NCI-H128 (cell line): ENCODE measurements at regions not wholly inside any gene's neighbourhood (a gene's known extent, or its start where the extent isn't known, plus 50 kb on each side); places are given as distances from the start of the nearest gene placed in this dataset.

ENCODE experiments used
- DNase-seq: peaks from one replicate; lab custom pipeline; 2025; ENCODE audit not compliant: unreplicated experiment; lab: John Stamatoyannopoulos, UW

DNA sequence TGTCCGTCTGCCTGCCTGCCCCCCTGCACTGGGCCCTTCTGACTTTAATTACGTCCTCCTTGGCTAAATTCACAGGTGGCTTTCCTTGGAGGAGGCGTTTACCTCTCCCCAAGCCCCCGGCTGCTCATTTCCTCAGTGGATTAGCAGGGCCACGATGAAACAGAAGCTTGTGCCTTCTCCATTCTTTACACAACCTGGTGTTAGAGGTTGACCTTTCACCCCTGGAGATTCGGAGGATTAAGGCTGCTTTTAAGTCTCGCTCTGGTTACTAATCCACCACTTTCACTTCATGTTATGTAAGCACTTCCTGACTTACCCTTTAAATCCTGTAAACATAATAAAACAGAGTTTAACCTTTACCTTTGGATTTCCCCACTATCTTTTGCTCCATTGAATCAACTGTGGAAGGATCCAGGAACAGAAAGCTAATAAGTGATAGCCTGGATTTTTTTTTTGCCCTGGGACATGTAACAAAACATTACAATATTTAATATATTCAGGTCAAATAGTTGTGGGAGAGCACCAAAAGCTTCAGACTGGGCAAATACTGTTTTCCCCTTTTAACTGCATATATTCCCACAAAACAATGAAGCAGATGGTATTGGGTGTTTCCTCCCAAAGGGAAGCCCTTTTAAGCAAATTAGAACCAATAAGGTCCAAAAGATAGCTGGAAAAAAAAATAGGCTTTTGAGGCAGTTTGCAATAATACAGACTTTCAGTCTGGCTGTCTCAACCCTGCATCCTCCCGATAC, 370.2 kb downstream of the EN1 start:
- DNase-seq: no peak

DNA sequence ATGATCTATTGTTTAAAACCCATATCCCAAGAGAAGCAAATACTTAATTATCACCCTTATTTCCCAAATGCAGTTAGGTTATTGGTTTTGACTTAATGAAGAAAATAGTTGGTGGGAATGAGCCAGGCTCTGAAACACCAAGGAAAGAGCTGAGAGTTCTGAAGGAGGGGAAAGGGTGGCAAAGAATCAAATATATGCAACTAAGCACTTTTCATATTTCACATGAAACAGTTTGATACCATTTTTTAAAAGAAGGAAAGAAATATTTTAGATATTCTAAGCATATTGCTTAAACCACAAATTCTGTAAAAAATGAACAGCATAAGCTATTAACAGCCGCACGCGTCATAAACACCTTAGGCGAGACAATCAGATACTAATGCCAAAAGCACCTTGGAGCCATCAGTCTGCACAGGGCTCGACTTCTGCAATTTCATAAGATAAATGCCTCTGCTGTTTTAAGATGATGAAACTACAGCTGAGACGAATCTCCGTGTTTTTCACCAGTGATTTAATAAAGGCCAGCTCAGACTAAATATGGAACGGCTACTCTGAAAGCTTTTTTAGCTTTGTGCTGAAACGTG, 371.7 kb downstream of the EN1 start:
- no peak for DNase-seq

DNA sequence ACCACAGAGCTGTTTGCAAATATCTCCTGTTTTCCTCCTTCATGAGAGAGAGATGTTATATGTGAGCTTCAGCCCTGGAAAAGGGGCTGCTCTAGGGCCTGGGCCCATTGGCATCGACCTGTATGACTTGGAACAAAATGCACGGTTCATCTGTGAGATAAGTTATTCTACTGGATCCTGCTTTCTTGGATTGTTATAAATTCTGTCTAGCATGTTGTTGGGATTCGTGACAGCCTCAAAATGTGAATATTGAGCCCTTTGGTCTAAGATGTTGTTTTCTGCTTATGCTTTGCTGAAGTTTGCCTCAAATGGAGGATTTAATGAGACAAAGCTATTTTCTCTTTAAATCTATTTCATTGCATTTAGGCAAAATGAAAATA, 372.9 kb downstream of the EN1 start:
- DNase-seq: no peak

DNA sequence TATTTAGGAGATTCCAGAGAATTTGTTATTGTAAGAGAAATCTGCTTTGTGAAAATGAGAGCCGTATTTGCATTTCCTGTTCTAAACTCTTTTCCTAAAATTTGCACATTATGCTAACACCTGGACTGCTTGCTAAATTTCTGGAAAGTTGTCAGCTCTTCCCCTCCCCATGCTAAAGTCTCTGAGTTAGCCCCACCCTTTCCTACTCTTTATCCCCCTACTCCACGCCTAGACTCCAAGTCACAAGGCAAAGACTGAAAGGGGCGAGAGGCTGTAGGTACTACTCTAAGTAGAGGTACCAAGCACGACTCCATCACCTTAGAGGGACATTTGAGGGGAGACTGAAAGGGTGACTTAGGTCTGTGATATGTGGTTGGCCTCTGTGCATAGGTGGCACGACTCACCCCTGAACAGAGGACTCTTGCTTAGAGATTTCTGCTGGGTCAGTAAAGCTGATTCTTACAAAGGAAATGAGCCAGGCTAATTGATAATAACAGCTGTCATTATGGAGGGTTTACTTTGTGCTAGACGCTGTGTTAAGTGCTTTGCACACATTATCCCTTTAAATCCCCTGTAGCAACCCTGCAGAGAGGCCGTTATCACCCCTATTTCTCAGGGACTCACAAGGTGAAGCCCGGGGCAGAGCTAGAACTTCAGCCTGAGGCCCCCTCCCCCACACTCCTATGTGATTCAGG, 373.5 kb downstream of the EN1 start:
- no peak for DNase-seq

DNA sequence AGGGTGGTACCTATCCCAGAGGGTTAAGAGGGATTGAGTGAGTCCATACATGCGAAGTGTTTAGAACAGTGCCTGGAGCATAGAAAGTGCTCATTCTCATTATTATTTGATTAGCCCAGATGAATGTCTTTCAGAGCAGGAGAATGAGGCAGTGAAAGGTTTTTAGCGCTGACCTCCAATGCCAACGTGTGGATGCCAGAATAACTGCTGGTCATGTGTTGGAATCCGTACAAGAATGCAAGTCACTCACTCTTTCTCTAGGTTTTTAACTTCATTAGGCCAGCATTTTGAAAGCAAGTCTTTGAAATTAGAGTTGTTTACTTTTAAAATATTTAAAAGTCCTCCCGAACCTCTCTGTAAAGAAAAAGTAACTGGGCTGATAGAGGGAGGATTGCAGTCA, 374.2 kb downstream of the EN1 start:
- DNase-seq: no peak

DNA sequence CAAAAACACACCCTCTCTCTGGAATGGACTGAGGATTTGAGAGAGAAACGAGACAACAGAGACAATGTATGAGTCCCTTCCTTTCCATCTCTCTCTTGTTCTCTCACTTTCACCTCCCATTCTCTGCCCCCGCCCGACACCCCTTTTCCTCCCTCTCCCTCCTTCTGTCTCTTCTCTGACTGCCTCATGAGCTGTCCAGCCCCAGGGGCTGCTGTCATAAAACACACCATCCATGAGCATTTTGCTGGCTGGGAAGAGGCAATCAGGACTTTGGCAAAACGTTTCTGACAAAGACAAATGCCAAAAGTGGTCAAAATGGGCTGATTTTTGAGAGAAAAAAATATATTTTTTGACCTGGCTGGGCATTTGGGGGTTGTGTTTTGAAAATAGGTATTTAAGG, 377.2 kb downstream of the EN1 start:
- DNase-seq: no peak

DNA sequence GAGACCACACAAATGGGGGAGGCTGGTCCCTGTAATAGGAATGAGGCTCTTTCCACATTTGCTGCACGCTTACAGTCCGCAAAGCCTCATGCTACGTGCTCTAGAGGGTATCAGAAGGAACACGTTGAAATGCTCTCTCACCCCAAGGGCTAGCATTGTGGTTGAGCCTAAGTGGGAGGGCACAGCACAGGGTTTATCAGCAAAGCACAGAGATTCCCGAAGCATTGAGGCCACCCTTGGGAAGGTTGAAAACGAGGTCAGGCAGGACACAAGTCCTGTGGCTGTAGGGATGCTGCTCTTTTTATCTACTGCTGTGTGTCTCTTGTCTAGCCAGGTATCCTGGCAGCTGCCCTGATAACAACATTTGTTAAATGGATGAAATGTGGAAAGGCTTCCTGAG, 378.3 kb downstream of the EN1 start:
- DNase-seq: no peak

DNA sequence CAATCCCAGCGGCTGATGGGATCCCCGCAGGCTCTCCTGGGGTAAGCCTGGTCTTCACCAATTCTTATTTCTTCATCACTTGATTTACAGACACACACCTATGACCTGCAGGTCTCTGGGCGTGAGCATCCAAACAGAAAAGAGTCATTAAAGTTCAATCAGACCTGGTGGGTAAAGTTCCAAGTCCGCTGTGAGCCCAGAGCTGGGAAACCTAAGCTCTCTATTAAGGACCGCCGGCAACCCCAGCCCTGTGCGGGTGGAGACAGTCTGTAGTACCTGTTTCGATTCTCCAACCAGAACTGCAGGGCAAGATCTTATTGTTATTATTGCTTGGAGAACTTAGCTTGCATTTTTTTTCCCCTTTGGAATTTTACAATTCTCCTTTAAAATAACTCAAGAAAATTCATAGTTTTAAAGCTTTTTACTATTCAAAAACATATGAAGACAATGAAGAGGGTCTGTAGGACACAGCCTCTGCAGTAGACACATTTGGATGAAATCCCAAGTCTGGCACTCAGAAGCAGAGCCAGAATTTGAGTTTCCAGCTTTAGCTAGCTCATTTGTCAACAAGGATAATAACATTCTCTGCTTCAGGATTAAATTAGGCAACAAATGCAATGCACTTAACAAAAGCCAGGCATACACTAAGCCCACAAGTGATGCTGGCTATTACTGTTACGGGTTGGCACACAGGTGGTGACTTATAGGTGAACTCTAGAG, 376.4 kb downstream of the INSIG2 start:
- DNase-seq: no peak

DNA sequence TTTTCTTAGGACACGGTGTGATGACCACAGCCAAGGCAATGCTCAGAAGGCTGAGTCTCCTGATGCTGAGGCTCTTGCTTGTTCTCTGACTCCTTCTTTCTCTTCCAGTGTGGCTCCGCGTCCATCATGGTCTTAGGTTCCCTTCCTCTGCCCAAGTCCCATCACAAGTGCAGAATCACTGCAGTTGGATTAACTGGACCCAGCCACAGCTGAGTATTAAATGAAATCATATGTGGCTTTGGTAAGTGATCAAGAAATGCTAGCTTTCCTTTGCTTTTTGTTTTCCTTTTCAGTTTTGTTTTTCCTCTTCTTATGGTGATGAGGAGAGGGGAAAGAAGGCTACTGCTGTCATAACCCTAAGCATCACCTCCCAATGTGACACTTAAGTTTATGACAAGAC, 375.8 kb downstream of the INSIG2 start:
- DNase-seq: no peak

DNA sequence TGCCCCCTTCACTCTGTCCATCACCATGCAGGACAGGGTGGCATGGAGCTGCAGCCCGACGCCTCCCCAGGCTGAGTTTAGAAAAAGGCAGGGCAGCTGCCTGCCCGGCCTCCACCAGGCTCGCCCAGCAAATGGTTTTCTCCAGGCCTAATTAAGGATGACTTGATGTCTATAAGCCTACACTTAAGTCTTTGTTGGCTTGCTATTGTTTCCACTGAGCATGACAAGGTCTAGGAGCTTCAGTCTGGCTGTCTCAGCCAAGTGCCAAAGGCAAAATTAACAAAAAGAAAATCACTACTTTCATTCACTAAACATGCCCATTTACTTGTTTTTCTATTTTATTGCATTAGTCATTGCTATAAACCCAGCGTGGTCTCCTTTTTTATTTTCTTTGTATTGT, 372.2 kb downstream of the INSIG2 start:
- no peak for DNase-seq

DNA sequence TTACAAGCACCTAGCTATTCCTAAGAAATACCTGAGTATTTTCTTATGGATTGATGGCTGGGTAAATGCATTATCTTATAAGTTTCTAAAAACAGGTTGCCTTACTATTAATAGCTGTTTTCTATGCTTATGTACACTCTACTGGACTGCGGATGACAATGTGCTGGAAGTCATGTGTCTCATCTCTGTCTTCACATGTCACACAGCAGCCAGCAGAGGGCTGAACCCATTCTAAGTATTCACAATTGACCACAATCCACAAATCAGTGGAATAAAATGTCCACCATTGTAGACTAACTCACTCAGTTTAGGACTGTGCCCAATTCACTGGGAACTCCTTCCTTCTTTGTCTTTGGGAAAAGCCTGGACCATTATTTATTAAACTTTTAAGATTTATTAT, 371.2 kb downstream of the INSIG2 start:
- DNase-seq: no peak

DNA sequence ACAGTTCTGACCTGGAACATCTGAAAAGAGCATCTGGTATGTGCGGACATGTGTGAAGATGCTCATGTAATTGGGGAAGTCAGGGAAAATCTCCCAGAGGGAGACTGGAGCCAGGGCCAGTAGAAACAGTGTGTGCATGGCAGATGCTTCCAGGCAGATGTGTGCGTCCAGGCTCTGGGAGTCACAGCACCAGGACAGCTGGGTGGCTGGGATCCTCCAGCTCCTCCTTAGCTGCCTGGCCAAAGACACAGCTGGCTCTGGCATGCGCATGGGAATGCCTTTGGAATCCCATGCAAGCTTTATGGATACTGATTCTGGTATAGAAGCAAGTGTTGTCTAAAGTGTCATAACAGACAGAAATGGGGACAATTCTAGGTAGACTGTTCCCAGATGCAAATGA, 369.7 kb downstream of the INSIG2 start:
- no peak for DNase-seq

DNA sequence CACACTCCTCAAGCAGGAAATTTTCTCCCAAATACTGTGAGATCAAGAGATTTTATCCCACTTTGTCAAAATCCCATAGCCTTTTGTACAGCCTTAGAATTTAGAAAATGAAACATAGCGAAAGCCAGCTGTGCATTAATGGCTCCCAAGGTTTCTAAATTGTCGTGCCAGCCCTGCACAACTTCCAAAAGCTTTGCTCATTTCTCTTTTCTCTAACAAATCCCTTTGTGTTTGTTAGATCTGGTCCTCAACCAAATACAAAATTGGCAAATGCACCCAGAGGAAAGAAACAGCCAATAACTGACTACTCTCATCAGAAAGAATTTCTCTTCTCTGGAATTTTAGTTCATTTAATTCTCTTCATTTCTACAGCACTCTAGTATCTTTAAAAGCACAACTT, 361.1 kb downstream of the INSIG2 start:
- DNase-seq: no peak

DNA sequence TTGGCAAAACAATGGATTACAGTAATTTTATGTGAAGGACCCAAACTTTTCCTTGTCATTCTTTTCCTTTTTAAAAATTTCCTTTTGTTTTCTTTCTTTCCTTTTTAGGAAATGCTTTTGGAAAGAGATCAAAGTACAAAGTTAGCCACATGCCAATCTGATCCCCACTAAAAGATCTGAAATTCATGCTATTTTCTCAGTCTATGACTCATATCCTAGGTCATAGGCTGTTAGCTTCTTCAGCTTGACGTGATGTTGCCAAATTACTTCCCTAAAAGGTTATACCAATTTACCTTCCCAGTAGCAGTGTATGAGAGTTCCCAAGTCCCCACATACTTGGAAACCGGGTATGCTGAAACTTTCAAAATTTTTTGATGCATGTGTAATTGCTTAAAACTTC, 355.3 kb downstream of the INSIG2 start:
- no peak for DNase-seq

DNA sequence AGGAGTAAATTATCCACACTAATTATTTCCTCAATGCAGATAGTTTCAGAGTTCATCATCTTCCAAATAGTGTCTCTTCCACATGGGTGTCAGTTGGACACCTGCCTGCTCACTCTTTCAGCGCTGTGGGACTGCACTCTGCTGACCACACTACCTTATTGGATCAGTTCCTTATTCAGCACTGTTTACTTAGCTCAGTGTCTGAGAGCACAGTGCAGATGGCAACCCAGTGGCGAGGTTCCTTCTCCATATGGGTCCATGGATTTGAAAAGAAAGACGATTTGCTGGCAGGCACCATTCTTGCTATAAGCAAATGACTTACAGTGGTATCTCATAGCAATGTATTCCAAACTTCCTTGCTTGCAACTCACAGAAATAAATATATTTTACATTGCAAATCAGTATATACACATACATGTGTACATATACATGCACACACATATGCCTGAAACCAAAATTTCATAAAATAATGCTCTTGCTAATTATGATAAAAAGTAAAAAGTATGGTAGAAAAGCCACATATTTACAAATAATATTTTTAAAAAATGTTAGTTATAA, 354.8 kb downstream of the INSIG2 start:
- DNase-seq: no peak

DNA sequence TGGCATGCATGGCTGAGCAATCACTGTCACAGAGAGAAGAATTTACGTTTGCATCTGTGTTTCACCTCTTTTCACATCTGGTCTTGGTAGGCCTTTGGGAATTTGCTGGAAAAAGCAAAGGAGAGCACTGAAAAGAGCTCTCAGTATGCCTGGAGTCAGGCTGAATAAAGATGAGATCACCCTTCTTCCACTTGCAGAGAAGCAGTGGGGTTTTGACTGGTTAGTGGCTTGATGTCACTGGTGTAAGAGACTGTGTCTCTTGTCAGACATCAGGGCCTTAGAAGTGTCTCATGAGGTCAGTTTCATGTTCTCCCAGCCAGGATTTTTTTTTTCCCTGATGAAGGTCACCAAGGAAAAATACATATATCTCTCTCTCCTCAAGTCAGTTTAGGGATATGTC, 353.8 kb downstream of the INSIG2 start:
- no peak for DNase-seq

DNA sequence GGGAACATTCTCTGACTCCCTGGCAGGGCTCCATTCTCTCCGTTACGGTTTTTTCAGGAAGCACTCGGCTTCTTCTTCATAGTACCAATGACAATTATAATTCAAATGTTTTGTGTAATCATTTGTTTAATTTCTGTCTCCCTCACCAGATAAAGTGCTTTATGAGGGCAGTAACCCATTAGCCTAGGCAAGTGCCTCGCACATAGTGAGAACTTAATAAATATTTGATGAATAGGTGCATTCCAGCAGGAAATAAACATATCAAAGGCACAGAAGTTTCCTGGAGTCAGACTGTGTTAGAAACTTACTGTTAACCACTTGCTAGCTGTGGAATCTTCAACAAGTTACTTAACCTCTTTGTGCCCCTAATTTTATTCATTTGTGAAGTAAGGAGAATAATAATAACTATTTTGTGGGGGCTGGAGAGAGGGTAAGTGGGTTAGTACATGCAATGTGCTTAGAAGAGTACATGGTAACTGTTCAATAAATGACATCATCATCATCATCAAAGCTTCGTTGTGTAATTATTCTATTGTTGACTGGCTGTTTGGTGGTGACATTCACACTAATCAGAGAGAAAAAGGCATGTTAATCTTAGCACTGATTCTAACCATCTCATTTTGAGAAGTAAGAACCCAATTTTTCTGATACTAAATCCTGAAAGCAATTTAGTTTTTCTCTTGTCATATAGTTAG, 352.3 kb downstream of the INSIG2 start:
- no peak for DNase-seq

DNA sequence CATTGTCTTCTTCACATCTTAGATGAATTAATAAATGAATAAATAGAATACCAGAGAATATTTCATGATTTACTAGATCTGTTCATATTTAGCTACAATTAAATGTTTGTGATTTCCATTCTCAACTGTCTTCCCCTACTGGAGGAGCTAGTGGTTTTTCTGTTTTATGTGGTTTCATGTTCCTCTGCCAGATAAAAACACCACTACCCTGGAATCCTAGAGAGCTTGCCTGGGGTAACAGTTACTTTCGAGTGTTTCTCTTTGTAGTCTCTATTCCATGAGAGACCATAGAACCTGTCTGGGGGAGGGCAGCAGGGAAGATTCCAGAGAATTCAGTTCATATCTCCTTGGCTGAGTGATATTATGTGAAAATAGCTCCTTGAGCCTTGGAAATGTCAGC, 349.2 kb downstream of the INSIG2 start:
- no peak for DNase-seq

DNA sequence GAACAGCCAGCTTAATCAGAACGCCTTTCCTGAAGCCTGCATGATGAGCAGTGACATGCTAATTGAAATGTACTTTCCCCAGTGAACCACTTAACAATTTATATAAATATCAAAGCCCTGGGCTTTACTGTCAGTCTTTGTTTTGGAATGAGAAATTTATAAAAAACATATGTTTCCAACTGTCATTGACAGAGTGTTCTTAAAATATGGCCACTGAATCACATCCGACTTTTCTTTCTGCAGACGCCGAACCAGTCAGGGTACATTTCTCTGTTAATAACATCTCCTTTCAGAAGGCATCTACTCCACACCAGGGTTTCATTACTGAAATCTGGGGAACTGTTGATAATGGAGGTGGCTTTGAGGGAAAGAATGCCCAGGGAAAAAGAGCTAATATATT, 343.7 kb downstream of the INSIG2 start:
- no peak for DNase-seq

DNA sequence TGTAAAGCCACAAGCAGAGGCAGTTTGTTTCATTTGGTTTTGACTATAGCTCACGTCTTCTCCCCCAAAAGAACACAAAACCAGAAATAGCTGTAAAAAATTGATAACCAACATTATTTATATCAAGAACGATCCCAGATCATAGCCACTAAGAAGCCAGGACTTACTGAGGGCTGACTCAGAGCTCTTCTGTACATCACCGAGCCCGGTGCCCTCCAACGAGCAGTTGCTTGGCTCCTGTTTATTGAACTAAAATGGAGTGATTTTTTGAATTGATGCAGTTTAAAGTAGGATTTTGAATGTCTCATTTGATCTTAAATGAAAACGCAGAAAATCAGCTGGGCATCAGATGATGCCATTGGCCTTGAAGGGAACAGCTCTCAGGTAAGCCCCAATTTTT, 343.3 kb downstream of the INSIG2 start:
- no peak for DNase-seq

DNA sequence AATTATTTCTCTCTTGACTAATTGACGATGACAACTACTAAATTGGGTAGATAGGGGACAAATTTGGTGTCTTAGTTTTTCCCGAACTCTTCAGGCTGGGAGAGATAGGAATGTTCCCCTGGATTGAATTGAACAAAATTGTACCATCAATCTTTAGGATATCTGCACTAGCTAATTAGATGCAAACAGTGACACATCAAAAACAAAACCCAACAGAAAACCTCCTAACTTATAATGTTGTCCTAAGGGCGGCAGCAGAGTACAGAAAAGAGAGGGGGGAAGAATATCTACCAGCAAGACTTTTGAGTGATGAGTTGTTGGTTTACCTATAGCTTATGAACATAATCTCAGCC, 342.9 kb downstream of the INSIG2 start:
- DNase-seq: no peak
